Astrocyte of the cerebellum (primary cell): ENCODE measurements at regions not wholly inside any gene's neighbourhood (a gene's known extent, or its start where the extent isn't known, plus 50 kb on each side); places are given as distances from the start of the nearest gene placed in this dataset.

Source experiments
- DNase-seq: peaks from one replicate; pipeline ENCODE4 v3.0.0-alpha.2; 2011; ENCODE audit warnings: low read depth
- H3K4me3 ChIP-seq: 2 replicates; pipeline ENCODE4 v1.5.1; 2011; ENCODE audit warnings: mild to moderate bottlenecking, low read depth, low read length, moderate library complexity
- in situ Hi-C: cut with HindIII; loops from 2 replicates; pipeline ENCODE4 v1.10.0; 2017; ENCODE audit warnings: low sequenced_read_pairs
- TF ChIP-seq, protein P1 (sequence below): IDR thresholded peaks from 2 replicates; pipeline ENCODE4 v1.5.1; 2012; ENCODE audit warnings: low read length, low read depth, moderate library complexity, mild to moderate bottlenecking; ENCODE audit errors: missing control alignments

DNA sequence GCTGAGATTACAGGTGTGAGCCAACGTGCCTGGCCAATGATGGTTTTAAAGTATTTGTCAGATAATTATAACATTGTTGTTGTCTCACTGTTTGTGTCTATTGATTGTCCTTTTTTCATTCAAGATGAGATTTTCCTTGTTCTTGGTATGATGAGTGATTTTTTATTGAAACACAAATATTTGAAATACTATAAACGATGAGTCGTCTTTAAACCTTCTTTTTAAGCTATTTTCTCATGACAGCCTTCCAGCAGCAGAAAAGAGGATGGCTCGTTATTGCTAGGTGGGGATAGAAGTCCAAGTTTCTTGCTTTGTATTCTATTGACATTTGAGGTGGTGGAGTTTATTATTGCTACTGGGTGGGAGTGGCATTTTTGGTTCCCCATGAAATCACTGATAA is 61.7 kb upstream of the MDFIC2 start:
- TF ChIP-seq, protein P1, sequence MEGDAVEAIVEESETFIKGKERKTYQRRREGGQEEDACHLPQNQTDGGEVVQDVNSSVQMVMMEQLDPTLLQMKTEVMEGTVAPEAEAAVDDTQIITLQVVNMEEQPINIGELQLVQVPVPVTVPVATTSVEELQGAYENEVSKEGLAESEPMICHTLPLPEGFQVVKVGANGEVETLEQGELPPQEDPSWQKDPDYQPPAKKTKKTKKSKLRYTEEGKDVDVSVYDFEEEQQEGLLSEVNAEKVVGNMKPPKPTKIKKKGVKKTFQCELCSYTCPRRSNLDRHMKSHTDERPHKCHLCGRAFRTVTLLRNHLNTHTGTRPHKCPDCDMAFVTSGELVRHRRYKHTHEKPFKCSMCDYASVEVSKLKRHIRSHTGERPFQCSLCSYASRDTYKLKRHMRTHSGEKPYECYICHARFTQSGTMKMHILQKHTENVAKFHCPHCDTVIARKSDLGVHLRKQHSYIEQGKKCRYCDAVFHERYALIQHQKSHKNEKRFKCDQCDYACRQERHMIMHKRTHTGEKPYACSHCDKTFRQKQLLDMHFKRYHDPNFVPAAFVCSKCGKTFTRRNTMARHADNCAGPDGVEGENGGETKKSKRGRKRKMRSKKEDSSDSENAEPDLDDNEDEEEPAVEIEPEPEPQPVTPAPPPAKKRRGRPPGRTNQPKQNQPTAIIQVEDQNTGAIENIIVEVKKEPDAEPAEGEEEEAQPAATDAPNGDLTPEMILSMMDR: no peak
- no peak overlapping the region for H3K4me3 ChIP-seq
- DNase-seq: no peak
- in situ Hi-C loops: no loop called here
